Activated T-cell treated with anti-CD3 and anti-CD28 coated beads for 4 hours (primary cell): ENCODE measurements at regions not wholly inside any gene's neighbourhood (a gene's known extent, or its start where the extent isn't known, plus 50 kb on each side); places are given as distances from the start of the nearest gene placed in this dataset.

Experiments used
- DNase-seq: peaks from one replicate; pipeline ENCODE4 v3.0.0-alpha.2; 2020

- DNase-seq = no peak
These were observed 111.0 kb upstream of the GPC1 start for GRCh38 chr2:240324312-240325015.

- no peak for DNase-seq
These were observed 110.2 kb upstream of the GPC1 start for GRCh38 chr2:240325016-240326007.

DNA sequence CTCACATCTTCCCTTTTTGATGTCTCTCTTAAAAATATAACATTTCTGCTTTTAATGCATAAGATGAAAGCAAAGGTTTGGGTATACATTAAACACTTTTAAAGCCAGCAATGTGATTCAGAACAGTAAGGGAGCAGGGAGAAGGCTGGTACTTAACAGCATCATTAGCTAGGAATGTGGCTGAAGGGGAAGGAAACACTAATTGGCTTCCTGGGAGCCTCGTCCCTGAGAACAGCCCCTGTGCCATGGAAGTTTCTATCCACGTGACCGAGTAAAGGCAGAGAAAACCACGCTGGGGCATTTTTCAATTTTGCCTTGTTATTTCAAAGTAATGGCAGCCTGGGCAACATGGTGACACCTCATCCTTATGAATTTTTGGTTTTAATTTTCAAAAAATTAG lies 109.2 kb upstream of the GPC1 start:
- no peak for DNase-seq

- DNase-seq = no peak
These were observed 108.6 kb upstream of the GPC1 start for GRCh38 chr2:240326886-240327285.

DNA sequence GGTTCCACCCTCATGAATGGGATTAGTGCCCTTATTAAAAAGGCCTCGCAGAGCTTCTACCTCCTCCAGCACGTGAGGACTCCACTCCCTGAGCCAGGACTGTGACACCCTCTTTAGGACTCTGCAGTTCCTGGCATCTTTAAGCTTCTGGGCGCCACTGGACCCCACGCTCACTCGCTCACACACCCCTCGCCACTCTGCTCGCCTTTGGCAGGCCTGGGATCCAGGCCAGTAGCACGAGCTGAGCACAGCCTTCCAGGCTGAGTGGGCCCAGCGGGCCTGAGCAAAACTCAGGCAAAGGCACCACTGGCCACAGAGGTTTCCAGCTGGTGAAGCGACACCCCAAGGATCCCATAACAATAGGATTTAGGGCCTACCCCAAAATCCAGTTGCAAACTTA lies 107.9 kb upstream of the GPC1 start:
- DNase-seq = no peak

GRCh38 chr2:240328526-240328925 lies 106.9 kb upstream of the GPC1 start:
- no peak for DNase-seq

DNA sequence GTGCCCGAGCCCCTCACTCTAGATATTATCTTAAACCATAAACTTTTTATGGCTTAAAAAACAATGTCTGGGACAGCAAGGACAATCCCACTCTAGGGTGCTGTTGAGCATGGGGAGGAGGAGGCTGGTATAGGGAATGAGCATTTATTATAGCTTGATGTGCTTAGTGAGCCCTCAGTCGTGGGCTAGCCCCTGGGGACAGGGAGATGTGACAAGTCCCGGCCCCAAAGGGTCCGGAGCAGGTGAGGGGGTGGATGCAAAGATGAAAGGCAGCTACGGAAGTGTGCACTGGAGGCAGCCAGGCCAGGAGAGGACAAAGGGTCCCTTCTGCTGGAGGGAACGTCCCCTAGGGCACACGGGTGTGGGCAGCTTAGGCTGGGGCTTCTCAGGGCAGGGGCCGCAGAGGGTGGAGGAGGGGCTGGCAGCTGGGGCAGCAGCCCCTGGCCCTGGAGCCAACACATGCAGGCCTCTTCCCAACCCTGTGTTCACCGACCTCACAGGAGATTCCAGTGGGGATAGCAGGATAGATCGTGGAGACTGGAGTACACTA lies 106.3 kb upstream of the GPC1 start:
- no peak for DNase-seq

GRCh38 chr2:240329778-240330177 lies 105.7 kb upstream of the GPC1 start:
- DNase-seq = no peak

DNA sequence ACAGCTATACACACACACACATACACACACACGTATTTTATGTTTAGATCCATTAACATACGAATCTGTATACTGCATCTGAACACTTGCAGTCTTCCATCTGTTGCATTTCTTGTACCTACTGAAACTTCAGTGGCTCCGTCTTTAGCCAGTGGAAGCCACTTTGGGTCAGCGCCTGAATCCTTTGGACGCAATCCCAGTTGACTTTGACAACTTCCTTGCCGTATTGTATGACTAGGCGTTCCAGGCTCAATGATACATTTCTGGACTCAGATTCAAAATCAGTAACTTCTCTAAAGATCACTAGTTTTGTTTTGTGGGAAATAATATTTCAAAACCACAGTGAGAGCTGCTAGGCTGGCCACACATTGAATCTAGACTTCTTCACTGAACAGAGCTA lies 101.5 kb upstream of the GPC1 start:
- DNase-seq = no peak

- no peak for DNase-seq
These were observed 100.4 kb upstream of the GPC1 start for GRCh38 chr2:240335061-240335460.

- no peak for DNase-seq
These were observed 98.5 kb upstream of the GPC1 start for GRCh38 chr2:240336820-240337427.

- no peak for DNase-seq
These were observed 97.2 kb upstream of the GPC1 start for GRCh38 chr2:240338274-240338673.

GRCh38 chr2:240339411-240340360 lies 95.8 kb upstream of the GPC1 start:
- no peak for DNase-seq

DNA sequence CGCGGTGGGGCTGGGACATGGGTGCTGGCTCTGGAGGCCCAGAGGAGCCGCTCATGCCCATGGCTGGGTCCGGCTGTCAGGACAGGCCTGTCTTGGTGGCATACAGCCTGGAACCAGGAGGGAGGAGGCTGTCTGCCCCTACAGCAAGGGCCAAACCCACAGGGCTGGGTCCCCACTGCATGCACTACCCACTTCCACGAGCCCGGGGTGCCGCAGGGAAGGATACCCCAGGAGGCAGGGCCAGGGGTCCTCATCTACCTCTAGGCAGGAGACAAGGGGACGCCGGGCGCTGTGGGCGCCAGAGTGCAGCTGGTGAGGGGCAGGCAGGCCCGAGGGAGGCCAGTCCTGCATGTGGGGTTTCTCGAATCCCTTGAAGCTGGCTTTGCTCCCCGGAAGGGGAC lies 95.1 kb upstream of the GPC1 start:
- DNase-seq = no peak

DNA sequence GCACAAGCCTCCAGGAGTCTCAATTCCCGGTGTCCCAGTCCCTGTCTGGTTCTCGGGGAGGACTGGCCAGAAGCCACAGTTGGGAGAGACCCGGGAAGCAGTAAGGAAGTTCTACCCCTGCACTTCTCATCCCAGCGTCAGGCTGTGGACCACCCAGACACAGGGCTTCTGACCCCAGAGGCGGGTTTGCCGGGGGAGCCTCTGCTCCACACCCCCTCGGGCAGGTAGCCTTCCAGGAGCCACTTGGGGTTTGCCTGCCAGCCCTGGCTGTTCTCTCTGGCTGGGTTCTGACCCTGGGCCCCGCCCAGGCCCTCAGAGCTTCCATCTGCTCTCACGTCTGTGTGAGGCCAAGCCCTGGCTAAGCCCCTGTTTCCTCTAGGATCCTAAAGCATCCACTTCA lies 94.4 kb upstream of the GPC1 start:
- no peak for DNase-seq

- DNase-seq = no peak
These were observed 91.9 kb upstream of the GPC1 start for GRCh38 chr2:240343548-240343947.

- no peak for DNase-seq
These were observed 90.6 kb upstream of the GPC1 start for GRCh38 chr2:240344904-240345303.

DNA sequence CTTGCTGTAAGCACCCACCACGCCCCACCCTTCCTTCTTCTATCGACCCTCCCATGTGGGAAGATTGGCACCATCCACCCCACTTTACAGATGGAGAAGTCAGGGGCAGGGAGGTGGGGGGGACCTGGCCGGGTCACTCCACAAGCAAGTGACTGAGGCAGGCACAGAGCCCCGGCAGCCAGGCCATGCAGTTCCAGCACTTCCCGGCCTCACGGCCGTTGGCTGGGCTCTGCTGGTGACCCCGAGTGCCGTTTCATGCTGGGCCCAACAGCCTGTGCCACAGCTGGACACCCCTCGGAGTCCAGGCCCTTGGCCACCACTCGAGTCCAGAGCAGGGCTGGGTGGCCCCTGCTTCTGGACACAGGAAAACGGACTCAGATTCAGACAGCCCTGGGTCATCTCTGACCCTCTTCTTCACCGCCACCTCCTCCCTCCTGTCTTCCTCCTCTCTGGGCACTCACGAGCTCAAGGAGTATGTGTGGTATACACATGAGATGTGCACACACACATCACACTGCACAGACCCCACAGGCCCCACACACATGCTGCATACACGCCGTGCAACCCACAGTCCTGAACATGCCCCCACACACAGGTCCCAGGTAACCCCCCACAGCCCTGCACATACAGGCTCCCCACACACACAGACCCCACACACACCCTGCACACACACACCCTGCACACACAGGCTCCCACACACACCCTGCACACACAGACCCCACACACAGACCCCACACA lies 89.3 kb upstream of the GPC1 start:
- no peak for DNase-seq

GRCh38 chr2:240346753-240347372 lies 88.6 kb upstream of the GPC1 start:
- no peak for DNase-seq

DNA sequence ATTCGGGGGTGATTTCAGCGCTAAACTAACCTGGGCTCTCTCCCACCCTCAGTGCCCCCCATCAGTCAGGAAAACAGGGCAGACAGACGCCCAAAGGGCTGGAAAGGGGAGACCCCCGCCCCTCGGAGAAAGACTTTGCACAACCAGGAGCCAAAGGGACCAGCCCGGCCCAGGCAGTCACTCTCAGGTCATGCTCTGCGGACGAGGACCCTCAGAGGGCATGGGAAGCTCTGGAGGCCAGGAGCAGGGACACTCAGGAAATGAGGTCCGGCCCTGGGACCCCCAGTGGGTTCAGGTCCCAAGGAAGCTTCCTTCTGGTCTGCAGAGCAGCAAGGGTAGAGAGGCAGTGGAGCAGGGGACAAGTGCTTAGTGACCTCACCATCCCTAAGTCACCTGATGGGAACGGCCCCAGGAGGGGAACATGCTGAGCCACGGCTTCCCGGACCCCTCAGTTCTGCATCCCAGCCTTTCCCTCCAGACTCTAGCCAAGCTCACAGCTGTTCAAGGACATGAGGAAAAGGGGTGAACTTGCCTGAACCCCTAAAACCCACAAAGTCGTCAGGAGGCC lies 88.0 kb upstream of the GPC1 start:
- DNase-seq = no peak
